DMS79 treated with DMSO at 0.1 percent for 48 hours (cell line): ENCODE measurements at regions not wholly inside any gene's neighbourhood (a gene's known extent, or its start where the extent isn't known, plus 50 kb on each side); places are given as distances from the start of the nearest gene placed in this dataset.

Experiments
- DNase-seq: peaks from one replicate; lab custom pipeline; 2025; lab: John Stamatoyannopoulos, UW

DNA sequence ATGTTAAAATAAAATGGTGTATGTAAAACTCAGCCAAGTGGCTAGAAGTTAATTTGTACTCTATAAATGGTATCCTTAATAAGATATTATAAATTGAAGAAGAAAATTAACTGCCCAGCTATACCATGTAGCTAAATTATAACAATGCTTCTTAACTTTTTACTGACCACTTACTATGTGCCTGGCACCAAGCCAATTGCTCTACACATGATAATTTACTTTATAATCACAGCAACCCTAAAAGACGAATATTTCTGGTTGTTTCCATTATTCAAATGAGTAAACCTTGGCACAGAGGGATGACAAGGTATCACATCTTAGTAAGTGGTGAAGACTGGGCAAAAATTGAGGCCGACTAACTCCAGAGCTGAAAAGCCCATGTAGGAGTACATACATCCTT is 1506.6 kb downstream of the PCDH7 start:
- DNase-seq, result no peak

DNA sequence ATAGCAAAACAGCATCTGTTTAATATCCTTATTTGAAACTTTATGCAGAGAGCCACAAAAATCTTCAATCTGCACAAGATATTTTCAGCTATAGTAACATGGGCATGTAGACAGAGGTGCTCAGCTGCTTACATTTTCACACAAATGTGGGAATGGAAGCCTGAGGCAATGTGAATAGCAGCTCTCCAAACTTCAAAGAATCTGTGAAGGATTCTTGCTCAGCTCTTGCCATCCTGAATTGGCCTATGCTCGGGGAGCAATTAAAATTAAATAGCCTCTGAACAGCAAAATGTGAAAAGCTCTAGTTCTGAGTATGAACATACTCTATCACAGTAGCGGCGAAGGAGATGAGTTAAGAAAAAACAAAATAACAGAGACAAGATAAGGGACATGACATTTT is 1523.8 kb downstream of the PCDH7 start:
- no peak for DNase-seq

DNA sequence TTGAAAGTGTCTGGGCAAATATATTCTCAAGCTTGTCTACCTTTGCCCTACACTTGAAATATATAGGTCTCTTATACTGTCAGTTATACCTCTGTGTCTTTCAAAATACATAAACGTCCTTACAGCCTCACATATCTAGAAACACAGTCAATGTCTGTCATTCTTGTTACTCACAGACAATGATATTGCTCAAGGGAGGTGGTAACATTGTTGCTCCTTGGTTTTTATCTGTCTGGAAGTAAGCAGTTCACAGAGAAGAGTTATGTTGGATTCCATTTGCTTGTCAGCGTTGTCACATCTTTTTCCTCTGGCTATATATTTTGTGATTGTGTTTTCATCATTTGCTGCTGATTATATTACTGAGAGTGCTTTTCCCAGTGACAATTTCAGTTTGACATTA is 1528.9 kb downstream of the PCDH7 start:
- no peak for DNase-seq

DNA sequence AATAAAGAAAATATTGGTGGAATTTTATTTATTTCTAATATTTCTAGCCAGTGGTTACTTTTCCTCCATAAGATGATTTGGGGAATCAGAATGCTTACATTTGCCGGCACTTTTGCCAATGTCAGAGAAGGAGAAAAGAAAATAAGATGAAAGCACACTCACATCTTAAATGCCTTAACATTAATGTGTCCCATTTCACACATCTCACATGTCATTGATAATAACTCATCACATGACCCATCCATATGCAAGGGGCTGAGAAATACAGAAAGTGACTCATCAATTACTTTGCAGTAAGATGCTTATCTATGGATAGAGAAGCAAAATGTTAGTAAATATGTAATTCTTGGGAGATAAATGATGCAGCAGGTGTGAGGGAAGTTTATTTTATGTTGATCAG is 1531.0 kb downstream of the PCDH7 start:
- no peak for DNase-seq

DNA sequence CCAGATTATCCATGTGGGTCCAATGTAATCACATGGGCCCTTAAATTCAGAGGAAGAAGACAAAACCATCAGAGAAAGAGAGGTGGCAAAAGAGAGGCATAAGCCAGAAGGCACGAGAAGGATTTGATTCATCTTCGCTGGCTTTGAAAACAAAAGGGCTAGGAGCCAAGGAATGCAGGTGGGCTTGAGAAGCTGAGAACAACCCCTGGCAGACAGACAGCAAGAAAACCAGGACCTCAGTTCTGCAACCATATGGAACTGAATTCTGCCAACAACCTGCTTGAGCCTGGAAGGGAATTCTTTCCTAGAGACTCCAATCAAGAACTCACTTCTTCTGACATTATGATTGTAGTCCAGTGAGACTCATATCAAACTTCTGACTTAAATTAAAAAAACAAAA is 1531.8 kb downstream of the PCDH7 start:
- no peak for DNase-seq

DNA sequence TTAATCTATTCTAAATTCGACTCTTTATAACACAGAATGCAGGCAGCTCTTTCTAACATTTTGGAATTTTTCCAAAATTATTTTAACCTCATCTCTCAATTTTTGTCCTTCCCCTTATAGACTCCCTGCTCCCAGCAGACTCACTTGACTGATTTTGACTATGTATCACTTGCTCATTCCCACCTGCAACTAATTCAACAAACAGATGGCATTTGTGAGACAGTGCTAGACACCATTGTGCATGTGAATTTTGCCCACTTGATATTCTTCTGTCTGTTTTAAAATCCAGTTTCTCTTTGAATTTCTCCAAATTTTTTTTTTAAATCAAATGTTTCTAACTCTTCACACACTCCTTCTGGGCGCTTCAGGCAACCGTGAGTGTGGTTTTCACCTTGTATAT is 1534.0 kb downstream of the PCDH7 start:
- DNase-seq, result no peak

DNA sequence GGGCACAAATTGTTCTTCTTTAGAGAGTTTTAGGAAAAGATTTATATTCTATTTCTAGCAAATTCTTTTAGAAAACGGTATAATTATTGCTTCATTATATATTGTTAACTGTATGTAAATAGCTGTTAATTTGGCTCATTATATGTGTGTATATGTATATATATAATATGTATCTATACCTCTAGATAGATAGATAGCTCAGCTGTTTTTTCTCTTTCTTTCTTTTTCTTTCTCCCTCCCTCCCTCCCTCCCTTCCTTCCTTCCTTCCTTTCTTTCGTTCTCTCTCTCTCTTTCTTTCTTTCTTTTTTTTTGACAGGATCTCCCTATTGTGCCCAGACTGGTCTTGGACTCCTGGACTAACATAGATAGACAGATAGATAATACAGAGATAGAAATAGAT is 1538.8 kb downstream of the PCDH7 start:
- DNase-seq, result no peak

DNA sequence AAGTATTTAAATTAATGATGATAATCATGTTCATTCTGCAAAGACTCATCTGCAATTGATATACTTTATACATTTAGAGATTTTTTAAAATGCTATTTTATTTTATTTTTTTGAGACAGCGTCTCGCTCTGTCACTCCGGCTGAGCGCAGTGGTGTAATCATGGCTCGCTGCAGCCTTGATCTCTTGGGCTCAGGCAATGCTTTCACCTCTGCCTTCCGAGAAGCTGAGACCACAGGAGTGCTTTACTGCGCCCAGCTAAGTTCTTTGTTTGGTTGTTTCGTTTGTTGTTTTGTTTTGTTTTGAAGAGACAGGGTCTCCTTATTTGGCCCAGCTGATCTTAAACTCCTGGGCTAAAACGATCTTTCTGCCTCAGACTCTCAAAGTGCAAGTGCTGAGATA is 1541.0 kb downstream of the PCDH7 start:
- DNase-seq, result no peak

DNA sequence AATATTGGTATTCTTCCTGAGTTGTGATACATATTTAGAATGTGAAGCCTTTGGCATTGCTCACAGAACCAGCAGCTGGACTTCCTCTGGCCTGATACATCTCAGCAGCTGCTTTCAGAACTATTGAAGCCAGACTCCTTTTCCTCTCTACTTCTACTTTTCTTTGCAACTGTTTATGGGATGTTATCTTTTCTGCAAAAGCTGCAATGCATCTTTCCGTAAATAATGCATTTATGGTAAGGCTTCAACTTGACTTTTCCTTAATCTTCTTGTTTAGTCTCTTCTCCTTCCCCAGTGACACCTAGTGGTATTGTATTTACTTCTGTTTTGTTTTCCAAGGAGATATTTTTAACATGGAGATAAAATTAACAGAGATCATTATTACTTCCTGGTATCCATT is 1548.7 kb downstream of the PCDH7 start:
- no peak for DNase-seq

DNA sequence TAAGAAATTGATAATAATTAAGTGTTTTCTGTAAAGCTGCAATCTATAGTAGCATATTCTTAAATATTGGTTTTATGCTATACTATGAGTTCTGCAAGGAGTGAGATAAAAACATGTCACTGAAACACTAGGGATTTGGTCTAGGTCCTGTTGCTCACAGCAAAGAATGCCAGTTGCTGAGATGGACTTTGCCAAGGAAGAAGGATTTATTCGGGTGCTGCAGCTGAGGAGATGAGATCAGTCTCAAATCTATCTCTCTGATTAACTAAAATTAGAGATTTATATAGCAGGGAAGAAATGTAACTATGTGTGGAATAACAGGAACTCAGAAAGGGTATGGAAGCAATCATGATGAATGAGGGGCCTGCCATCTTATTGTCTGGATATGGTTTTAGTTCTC is 1569.9 kb downstream of the PCDH7 start:
- no peak for DNase-seq

DNA sequence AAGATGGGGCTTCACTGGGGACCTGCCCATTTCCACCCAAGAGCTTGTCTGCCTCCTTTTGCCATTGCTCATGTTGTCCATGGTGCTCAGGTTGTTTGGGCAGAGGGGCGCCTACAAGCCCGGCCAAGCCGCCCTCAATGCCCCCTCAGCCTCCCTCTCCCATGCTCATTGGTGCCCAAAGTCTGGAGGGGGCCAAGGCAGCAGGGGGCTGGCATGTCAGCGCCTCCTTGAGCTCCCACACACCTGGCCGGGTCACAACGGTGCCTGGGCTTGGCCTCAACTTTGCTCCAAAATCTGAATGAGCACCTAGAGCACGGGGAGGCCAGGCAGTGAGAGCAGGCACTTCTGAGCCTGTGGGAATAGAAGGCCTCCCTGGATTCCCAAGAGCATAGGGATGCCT is 1598.8 kb downstream of the PCDH7 start:
- DNase-seq, result no peak

DNA sequence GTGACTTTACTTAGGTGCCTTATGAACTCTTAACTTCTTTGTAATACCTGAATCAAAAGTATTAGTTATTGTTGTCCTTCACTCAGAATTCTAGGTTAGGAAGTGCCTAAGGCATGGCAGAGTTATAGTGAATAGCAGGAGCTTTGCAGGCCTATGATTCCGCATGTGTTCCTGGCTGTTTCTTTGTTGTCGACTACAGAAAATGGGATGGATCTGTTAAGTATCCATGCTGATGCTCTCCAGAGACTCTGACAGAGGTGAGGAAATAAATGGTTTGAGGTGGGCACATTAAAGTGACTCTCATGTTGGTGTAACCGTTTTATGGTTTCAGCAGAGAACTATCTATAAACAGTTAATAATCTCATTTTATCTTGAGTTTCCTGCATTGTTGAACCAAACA is 1601.3 kb downstream of the PCDH7 start:
- no peak for DNase-seq

DNA sequence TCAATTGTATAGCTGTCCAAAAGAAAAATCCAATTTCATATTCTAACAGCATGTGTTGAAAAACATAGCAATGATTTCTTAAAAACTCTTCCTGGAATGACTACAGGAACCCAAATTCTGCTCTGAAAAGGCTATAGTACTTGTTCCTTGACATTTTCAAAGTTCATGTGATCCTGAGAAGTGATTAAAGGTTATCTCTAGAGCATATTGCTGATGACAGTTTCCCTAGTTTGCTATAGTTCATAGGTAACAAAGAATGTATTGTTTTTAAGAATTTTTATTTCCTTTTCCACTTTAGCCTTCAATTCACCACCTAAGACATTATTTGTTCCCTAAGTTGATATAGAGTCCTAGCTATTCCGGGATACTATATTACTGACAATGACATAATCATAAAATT is 1614.6 kb downstream of the PCDH7 start:
- DNase-seq, result no peak

DNA sequence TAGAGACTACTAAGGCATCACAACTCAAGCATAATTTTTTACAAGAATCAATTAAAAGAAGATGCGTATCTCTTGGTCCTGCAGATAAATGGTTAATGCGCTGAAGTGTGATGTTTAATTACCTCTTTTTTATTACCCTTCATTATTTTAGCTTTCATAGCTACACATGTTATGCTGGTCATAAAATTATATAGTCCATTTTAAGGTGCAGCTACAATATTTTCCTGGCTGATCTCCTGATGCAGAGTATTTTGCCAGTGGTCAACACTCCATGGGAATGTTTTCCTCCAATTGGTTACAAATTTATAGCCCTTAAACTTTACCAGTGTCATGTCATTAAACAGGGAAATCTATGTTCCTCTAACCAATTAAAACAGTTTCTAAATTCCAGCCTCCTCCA is 1617.2 kb downstream of the PCDH7 start:
- DNase-seq, result no peak

DNA sequence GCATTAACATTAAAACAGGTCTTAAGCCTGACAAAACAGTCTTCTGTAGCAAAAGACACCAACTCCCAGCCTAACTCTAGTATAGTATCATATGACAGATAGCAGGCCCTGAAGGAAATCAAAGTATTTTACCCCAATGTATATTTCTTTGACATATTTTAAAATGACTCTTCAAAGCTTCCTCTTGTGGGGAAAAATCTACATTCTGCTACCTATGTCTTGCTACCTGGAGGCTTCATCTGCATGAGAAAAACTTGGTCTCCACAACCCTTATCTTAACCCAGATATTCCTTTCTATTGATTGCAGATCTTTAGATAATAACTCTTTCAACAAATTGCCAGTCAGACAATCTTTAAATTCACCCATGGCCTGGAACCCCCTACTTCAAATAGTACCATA is 1620.4 kb downstream of the PCDH7 start:
- DNase-seq, result no peak

DNA sequence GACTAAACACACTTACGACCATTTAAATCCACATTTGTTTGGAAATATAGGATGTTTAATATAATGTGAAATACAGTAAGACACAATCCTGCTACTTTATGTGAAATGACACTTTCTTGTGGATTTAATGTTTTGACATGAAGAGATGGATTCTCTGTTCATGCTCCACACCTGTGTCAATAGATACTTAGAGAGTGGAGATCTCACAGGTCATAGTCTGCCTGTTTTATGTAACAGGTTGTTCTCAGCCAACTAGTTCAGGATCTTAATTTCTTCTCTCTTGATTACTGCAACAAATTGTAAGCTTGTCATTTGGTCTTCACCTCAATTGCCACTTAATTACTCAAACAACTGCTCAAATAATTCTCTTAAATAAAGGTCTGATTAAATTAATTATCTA is 1621.2 kb downstream of the PCDH7 start:
- no peak for DNase-seq

DNA sequence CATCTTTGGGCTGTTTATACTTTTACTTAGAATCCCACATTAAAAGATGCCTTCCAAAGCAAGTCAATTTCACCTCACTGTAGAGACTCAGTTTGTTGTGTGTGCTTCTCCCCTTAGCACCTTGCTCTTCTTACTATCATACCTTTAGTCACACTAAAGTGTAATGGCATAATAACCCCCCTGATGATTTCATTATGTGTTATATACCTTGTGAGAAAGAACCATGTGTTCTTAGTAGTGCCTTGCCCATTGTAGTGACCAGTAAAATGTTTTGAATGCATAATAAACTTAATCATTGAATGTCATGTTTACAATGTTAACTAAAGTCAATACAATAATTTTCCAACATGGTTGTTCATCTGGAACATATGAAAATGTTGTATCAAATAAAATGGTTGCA is 1621.9 kb downstream of the PCDH7 start:
- DNase-seq, result no peak

DNA sequence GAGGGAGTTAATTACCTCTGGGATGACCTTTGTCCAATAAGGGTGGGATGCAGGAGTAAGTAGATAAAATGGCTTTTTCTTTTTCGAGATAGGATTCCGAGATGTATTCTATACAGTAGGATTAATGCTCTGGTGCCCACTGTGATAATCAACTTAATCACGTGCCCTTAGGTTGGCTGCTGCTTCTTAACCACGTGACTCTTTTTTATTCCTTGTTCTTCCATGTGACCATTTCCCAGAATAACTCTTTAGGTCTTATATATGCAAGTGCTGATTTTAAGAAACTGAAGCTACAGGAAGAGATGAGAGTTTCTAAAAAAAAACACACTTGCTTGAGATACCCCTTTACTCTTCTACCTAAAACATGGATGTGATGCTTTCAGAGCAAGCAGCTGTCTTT is 1628.9 kb downstream of the PCDH7 start:
- no peak for DNase-seq

DNA sequence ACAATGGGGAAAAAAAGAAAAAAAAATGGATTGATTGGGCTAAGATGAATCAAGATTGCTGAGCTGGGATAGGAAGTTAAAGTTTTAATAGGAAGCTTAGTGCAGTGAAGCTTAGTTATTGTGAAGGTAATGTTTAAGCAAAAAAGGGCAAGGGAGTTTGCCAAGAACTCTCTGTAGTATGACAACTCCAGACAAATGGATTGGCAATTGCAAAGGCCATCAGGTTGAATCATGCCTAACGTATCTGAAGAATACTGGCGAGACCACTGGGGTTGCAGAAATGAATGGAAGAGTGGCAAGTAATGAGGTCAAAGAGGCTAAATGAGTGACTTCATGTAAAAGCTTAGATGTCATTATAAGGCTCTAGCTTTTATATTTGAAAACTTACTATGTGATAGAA is 1654.0 kb downstream of the PCDH7 start:
- no peak for DNase-seq

DNA sequence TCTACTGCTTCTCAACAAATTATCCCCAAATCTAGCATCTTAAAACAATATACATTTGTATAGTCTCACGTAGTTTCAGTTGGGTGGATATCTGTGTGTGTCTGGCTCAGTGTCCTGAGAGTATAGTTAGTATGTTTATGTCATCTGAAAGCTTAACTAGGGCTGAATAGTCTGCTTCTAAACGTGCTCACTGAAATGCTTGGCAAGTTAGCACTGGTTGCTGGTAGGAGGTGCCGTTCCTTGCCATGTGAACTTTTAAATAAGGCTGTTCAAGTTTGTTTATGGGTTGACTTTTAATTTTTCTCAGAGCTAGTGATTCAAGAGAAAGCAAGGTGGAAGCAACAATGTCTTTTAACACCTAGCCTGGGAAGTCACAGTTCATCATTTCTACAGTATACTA is 1673.6 kb downstream of the PCDH7 start:
- no peak for DNase-seq

DNA sequence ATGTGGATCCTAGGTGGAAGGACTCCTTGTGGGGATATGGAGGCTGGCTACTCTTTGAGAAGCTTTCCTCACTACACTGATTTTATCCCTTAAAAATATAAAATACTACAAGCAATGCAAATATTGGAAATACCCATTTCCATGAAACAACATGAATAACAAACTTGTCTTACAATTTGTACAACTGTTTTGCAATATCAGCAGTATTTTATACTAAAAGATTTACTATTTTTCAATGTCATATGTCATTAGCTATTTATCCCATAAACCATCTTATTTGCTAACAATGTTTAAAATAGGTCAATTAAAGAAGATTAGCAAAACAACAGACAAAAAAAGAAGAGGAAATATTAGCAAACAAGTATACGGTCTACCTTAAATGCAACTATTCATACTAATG is 1674.1 kb downstream of the PCDH7 start:
- no peak for DNase-seq

DNA sequence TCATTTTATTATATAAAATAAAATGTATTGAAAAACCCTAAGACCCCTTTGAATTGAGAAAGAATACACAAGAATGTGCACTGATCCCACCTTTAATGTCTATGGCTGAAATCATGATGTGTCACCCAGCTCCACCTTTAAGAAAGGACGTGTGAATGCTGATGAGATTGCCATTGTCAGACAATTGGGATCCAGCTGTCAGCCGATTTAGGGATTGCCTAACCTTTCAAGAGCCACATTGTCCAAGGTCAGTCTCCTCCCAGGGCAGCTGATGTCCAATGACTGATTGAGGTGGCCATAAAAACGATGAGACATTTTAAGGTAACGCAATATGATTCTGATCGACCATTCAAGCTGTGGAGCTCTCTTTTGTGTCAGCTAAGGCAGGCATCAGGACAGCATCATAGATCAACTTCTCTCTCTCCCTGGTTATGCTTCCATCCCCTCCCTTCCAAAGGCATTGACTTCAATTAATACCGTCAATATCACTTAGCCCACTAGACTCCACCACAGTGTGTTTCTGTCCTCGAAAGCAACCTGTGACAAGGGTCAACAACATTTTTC is 1676.4 kb downstream of the PCDH7 start:
- no peak for DNase-seq

DNA sequence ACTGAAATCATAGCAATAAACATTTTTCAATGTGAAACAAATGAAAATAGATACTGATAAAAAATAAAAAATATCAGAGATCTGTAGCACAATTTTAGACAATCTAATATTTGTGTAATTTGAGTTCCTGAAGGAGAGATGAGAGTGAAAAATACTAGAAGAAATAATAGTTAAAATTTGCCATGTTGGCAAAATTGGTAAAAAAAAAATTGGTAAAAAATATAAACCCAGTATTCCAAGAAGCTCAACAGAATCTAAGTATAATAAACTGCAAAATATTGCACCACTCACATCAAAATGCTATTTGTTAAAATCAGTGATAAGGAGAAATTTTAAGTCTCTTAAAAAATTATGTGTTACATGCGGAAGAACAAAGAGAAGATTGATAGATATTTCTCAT is 1680.7 kb downstream of the PCDH7 start:
- DNase-seq, result no peak

DNA sequence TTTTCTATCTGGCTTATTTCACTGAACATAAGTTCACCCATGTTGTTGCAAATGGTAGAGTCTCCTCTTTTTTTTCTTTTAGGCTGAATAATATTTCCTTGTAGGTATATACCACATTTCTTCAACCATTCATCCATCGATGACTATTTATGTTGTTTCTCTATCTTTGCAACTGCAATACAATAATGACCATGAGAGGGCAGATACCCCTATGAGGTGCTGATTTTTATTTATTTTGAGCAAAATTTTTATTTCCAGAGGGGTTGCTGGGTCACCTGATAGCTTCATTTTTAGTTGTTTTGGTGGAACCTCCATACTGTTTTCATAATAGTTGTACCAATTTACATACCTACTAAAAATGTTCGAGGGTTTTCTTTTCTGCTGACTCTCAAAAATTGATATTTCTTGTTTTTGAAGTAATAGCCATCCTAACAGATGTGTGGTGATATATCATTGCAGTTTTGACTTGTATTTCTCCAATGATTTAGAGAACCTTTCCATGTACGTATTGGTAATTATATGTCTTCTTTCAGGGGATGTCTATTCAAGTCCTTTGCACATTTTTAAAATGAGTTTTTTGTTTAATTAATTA is 1697.0 kb downstream of the PCDH7 start:
- no peak for DNase-seq

DNA sequence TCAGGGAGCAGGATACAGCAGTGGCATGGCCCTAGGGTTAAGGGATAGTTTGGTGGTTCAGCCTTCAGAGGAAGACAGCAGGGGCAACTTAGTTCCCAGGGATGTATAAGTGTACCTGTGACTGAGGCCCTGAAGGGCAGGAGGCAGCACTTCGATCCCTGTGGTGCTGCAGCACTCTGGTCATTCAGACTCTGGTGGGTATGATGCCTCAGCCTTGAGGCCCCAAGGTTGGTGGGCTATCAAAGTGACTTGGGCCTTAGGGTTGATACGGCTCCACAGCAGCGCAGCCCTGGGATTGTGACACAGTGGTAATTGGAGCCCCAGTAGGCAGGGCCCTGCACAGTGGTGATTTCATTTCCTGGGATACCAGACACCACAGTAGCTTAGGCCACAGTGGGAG is 1703.1 kb downstream of the PCDH7 start:
- no peak for DNase-seq
